ENCODE measurements at regions not wholly inside any gene's neighbourhood (a gene's known extent, or its start where the extent isn't known, plus 50 kb on each side); places are given as distances from the start of the nearest gene placed in this dataset.

GRCh38 chr3:98690876-98691275 lies 72.3 kb upstream of the ST3GAL6 start:
- WGBS (ENCODE audit: low lambda C conversion rate, missing lambda C conversion rate): 85% methylated on average over 2 of the region's 2 CpGs
- H3K4me2 ChIP-seq: no peak overlapping the region

GRCh38 chr3:98691897-98692296 lies 71.2 kb upstream of the ST3GAL6 start:
- H3K4me1 ChIP-seq (ENCODE audit: insufficient read depth): no peaks in the 10 kb centered on the region
- no peaks in the 10 kb centered on the region for H3K36me3 ChIP-seq (replicated peaks; ENCODE audit: insufficient read depth, low read depth)
- no peaks in the 10 kb centered on the region for H4K20me1 ChIP-seq (ENCODE audit: insufficient read depth, poor library complexity, severe bottlenecking)
- H3K4me2 ChIP-seq: no peak overlapping the region
- no peak for DNase-seq (ENCODE audit: low spot score)
- TF ChIP-seq EZH2phosphoT487 (IDR thresholded peaks at IDR 0.05; ENCODE audit: low read depth, severe bottlenecking, unreplicated experiment): no peak
- no peak for TF ChIP-seq EZH2 (IDR thresholded peaks at IDR 0.05; ENCODE audit: borderline replicate concordance)
- no peak for TF ChIP-seq CTCF (IDR thresholded peaks at IDR 0.05; ENCODE audit: poor library complexity)
- H3K9me2 ChIP-seq (replicated peaks; ENCODE audit: insufficient read depth): no peaks in the 10 kb centered on the region
- H3K4me3 ChIP-seq: no peak overlapping the region
- no peak overlapping the region for H3K27ac ChIP-seq
- no peak overlapping the region for H2AFZ ChIP-seq
- H3K27me3 ChIP-seq: no peaks in the 10 kb centered on the region
- H3K9me3 ChIP-seq (ENCODE audit: low read depth): no peaks in the 10 kb centered on the region
- WGBS (ENCODE audit: low lambda C conversion rate, missing lambda C conversion rate): no CpG with 5 or more reads among the region's 1 CpG
- H3K79me2 ChIP-seq: no peaks in the 10 kb centered on the region

More at GRCh38 chr3:98690876-98691275, 72.3 kb upstream of the ST3GAL6 start:
- Histone ChIP-seq H3K79me2 (no peaks in the 10 kb centered on the region), H4K20me1 (ENCODE audit: insufficient read depth, poor library complexity, severe bottlenecking) (no peaks in the 10 kb centered on the region), H3K27ac (no peak overlapping the region), H3K4me3 (no peak overlapping the region), H3K27me3 (no peaks in the 10 kb centered on the region), H3K9me3 (ENCODE audit: low read depth) (no peaks in the 10 kb centered on the region), H3K9me2 (replicated peaks; ENCODE audit: insufficient read depth) (no peaks in the 10 kb centered on the region), H2AFZ (no peak overlapping the region), H3K4me1 (ENCODE audit: insufficient read depth) (no peaks in the 10 kb centered on the region), H3K36me3 (replicated peaks; ENCODE audit: insufficient read depth, low read depth) (no peaks in the 10 kb centered on the region)
- no peak for DNase-seq (ENCODE audit: low spot score)
- TF ChIP-seq EZH2 (IDR thresholded peaks at IDR 0.05; ENCODE audit: borderline replicate concordance) (no peak), CTCF (IDR thresholded peaks at IDR 0.05; ENCODE audit: poor library complexity) (no peak), EZH2phosphoT487 (IDR thresholded peaks at IDR 0.05; ENCODE audit: low read depth, severe bottlenecking, unreplicated experiment) (no peak)

- Histone ChIP-seq H3K9me3 (ENCODE audit: low read depth) (no peaks in the 10 kb centered on the region), H4K20me1 (ENCODE audit: insufficient read depth, poor library complexity, severe bottlenecking) (no peaks in the 10 kb centered on the region), H3K27ac (no peak overlapping the region), H3K4me2 (no peak overlapping the region), H3K4me3 (no peak overlapping the region), H3K36me3 (replicated peaks; ENCODE audit: insufficient read depth, low read depth) (no peaks in the 10 kb centered on the region), H3K4me1 (ENCODE audit: insufficient read depth) (no peaks in the 10 kb centered on the region), H2AFZ (no peak overlapping the region), H3K9me2 (replicated peaks; ENCODE audit: insufficient read depth) (no peaks in the 10 kb centered on the region), H3K79me2 (no peaks in the 10 kb centered on the region), H3K27me3 (no peaks in the 10 kb centered on the region)
- no CpG with 5 or more reads among the region's 4 CpGs for WGBS (ENCODE audit: low lambda C conversion rate, missing lambda C conversion rate)
- no peak for TF ChIP-seq EZH2 (IDR thresholded peaks at IDR 0.05; ENCODE audit: borderline replicate concordance)
- no peak for TF ChIP-seq EZH2phosphoT487 (IDR thresholded peaks at IDR 0.05; ENCODE audit: low read depth, severe bottlenecking, unreplicated experiment)
- no peak for TF ChIP-seq CTCF (IDR thresholded peaks at IDR 0.05; ENCODE audit: poor library complexity)
- no peak for DNase-seq (ENCODE audit: low spot score)
These were observed 70.2 kb upstream of the ST3GAL6 start for GRCh38 chr3:98692787-98693473.

All from hepatocyte (in vitro differentiated cells).